ENCODE measurements at regions not wholly inside any gene's neighbourhood (a gene's known extent, or its start where the extent isn't known, plus 50 kb on each side); places are given as distances from the start of the nearest gene placed in this dataset.

DNA sequence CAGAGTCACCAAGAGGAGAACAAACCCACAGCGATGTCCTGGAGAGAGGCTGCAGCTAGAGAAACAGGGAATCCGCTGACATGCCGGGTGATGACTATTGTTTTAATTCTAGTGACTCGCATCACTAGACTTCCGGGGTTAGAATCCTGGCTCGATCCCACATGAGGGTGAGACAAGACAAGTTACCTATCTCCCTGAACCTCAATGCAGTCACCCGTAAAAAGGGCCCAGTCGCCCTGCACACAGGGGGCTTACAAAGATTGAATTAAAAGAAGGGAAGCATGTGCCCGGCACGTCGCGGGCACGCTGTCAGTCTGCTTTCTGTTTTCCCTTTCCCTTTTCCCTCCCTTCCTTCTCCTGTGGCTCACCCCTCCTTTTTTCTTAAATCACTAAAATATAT lies 212.9 kb upstream of the FOXF1 start:
- DNase-seq (ENCODE audit: low read depth) = no peak
- H3K4me3 ChIP-seq (ENCODE audit: low read depth, low read length) = no peak overlapping the region
- no peak for TF ChIP-seq CTCF (IDR thresholded peaks at IDR 0.05; ENCODE audit: insufficient read depth, low read depth, low read length)

DNA sequence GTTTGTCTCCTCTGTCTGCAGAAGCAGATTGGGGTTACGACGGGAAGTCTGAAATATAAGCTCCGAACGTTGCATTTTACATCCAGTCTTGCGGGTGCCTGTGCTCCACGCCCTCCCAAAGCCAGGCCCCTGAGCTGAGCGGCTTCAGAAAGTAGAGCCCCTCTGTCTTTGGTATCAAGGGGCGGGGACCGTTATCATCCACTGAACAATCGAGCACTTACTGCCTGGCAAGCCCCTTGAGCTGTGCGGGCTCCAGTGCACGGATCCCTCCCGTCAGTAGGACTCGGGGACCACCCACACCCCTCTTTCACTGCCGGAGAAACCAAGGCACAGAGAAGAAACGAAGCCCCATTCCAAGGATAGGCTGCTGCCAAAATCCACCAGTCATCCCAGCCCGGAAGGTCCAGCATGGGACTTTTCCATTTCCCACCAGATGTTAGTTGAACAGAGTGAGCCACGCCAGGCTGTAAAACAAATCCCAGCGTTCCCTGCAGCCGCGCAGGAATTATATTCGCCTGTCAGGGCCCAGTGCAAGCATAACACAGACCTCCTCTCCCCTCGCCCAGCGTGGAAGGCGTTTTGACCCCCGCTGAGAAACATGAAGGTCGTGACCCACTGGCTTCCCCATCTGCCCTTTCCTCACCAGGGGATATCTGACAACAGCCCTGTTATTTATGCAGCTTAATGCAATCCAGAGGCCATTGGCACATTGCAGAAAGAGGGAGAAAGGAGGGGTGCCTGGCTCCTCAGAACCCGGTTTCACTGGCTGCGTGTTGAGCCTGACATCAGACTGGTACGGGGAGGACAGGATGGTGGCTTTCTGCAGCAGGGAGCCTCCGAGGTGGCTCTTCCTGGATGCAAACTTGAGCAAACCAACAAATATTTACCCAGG lies 212.2 kb upstream of the FOXF1 start:
- H3K4me3 ChIP-seq (ENCODE audit: low read depth, low read length) = peak overlapping the region; percentile 24
- no peak for TF ChIP-seq CTCF (IDR thresholded peaks at IDR 0.05; ENCODE audit: insufficient read depth, low read depth, low read length)
- peak; percentile 98 for DNase-seq (ENCODE audit: low read depth)

- DNase-seq (ENCODE audit: low read depth) = peak; percentile 94
- H3K4me3 ChIP-seq (ENCODE audit: low read depth, low read length) = peak overlapping the region; percentile 24
- no peak for TF ChIP-seq CTCF (IDR thresholded peaks at IDR 0.05; ENCODE audit: insufficient read depth, low read depth, low read length)
These were observed 211.6 kb upstream of the FOXF1 start for GRCh38 chr16:86298758-86299134.

- no peak for TF ChIP-seq CTCF (IDR thresholded peaks at IDR 0.05; ENCODE audit: insufficient read depth, low read depth, low read length)
- no peak overlapping the region for H3K4me3 ChIP-seq (ENCODE audit: low read depth, low read length)
- DNase-seq (ENCODE audit: low read depth) = no peak
These were observed 210.3 kb upstream of the FOXF1 start for GRCh38 chr16:86299882-86300610.

- H3K4me3 ChIP-seq (ENCODE audit: low read depth, low read length) = peak overlapping the region; percentile 52
- no peak for TF ChIP-seq CTCF (IDR thresholded peaks at IDR 0.05; ENCODE audit: insufficient read depth, low read depth, low read length)
- DNase-seq (ENCODE audit: low read depth) = peak; percentile 94
These were observed 209.4 kb upstream of the FOXF1 start for GRCh38 chr16:86300746-86301481.

DNA sequence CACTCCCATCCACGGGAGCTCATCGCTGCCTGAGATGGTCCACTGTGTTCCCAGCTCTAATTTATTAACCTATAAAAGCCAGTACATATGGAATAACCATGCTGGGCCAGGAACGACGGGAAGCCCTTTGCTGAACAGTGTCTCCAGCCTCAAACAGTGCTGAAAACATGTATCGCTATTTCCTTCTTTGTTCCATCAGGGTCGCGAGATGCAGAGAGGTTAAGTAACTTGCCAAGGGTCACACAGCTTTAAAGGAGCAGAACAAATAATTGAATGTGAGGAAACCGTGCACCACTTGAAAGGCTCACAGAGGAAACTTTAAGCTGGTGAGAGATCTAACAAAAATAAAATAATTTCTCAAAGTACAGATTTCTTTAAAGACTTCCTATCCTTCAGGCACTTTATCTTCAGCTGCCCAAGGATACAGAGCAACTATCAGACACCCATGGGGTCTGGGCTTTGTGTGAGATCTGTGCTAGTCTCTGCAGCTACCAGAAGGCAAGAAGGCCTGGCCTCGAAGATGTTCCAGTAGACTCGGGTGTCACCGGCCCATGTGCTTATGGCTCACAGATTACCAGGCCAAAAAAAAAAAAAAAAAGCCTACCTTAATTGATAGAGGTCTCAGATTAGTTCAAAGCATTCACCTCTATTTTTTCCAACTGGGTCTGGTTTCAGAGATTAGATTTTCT lies 207.8 kb upstream of the FOXF1 start:
- no peak for TF ChIP-seq CTCF (IDR thresholded peaks at IDR 0.05; ENCODE audit: insufficient read depth, low read depth, low read length)
- no peak for DNase-seq (ENCODE audit: low read depth)
- no peak overlapping the region for H3K4me3 ChIP-seq (ENCODE audit: low read depth, low read length)

All from fibroblast of villous mesenchyme (primary cell).